HEK293 (cell line): ENCODE measurements at regions not wholly inside any gene's neighbourhood (a gene's known extent, or its start where the extent isn't known, plus 50 kb on each side); places are given as distances from the start of the nearest gene placed in this dataset.

Experiments
- KLF8 ChIP-seq: fragments of 450-650 bp; formaldehyde crosslinking; IDR thresholded peaks from 2 replicates; pipeline ENCODE4 v1.5.1; 2016; ENCODE audit warnings: missing biosample characterization, missing genetic modification characterization
- WT1 ChIP-seq: fragments of 450-650 bp; formaldehyde crosslinking; IDR thresholded peaks from 2 replicates; pipeline ENCODE4 v1.5.1; 2016; ENCODE audit warnings: missing biosample characterization, missing genetic modification characterization
- ZNF600 ChIP-seq: fragments of 450-650 bp; formaldehyde crosslinking; IDR thresholded peaks from 2 replicates; pipeline ENCODE4 v1.5.1; 2016; ENCODE audit warnings: missing biosample characterization, missing genetic modification characterization
- TF ChIP-seq, protein P1 (sequence below): fragments of 450-650 bp; formaldehyde crosslinking; IDR thresholded peaks from 2 replicates; pipeline ENCODE4 v1.5.1; 2016; ENCODE audit warnings: missing biosample characterization, missing genetic modification characterization

DNA sequence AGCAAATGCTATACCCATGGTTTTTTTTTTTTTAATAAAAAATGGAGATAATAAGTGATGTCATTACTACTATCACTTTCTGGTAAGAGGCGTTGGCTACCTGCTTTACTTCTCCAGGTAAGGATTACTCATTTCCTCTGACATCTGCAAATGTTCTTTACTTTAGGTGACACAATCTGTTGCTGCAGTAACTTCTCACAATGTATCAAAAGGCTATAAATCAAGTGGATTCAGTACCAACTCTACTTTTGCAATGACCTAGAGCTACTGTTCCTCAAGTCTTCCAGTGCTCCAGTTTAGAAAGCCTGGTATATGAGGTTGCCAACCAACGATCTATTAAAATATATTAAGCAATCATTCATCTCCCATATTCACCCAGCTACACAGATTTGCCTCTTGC, 129.1 kb downstream of the PLK2 start:
- TF ChIP-seq, protein P1, sequence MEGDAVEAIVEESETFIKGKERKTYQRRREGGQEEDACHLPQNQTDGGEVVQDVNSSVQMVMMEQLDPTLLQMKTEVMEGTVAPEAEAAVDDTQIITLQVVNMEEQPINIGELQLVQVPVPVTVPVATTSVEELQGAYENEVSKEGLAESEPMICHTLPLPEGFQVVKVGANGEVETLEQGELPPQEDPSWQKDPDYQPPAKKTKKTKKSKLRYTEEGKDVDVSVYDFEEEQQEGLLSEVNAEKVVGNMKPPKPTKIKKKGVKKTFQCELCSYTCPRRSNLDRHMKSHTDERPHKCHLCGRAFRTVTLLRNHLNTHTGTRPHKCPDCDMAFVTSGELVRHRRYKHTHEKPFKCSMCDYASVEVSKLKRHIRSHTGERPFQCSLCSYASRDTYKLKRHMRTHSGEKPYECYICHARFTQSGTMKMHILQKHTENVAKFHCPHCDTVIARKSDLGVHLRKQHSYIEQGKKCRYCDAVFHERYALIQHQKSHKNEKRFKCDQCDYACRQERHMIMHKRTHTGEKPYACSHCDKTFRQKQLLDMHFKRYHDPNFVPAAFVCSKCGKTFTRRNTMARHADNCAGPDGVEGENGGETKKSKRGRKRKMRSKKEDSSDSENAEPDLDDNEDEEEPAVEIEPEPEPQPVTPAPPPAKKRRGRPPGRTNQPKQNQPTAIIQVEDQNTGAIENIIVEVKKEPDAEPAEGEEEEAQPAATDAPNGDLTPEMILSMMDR (tag by site-specific recombination) = no peak
- TF ChIP-seq WT1 (no peak), ZNF600 (tag by site-specific recombination) (no peak), KLF8 (tag by site-specific recombination) (no peak)
